MM.1S (cell line): ENCODE measurements at regions not wholly inside any gene's neighbourhood (a gene's known extent, or its start where the extent isn't known, plus 50 kb on each side); places are given as distances from the start of the nearest gene placed in this dataset.

Source experiments
- DNase-seq: peaks from one replicate; pipeline ENCODE4 v3.0.0-alpha.2; 2015
- H2AFZ ChIP-seq: fragments of 300-600 bp; sonication (generic); 2 replicates; pipeline ENCODE4 v1.6.0; 2016; ENCODE audit warnings: antibody characterized with exemption, low read length
- H3F3A ChIP-seq: fragments of 300-600 bp; sonication (generic); 2 replicates; pipeline ENCODE4 v1.6.1; 2016; ENCODE audit warnings: mild to moderate bottlenecking, antibody characterized with exemption, low read length, moderate library complexity, mixed read lengths; ENCODE audit not compliant: insufficient read depth
- H3K27ac ChIP-seq: fragments of 300-600 bp; sonication (generic); 2 replicates; pipeline ENCODE4 v1.5.1; 2016; ENCODE audit warnings: mild to moderate bottlenecking, low read length
- H3K27me3 ChIP-seq: fragments of 300-600 bp; sonication (generic); replicated peaks from 2 replicates; pipeline ENCODE4 v1.6.0; 2016; ENCODE audit warnings: low read length; ENCODE audit not compliant: insufficient read depth
- H3K36me3 ChIP-seq: fragments of 300-600 bp; sonication (generic); replicated peaks from 2 replicates; pipeline ENCODE4 v1.6.1; 2016; ENCODE audit warnings: mild to moderate bottlenecking, low read length, mixed read lengths; ENCODE audit not compliant: insufficient read depth
- H3K4me1 ChIP-seq: fragments of 300-600 bp; sonication (generic); 2 replicates; pipeline ENCODE4 v1.6.1; 2016; ENCODE audit warnings: low read length, mixed read lengths
- H3K4me2 ChIP-seq: fragments of 300-600 bp; sonication (generic); 2 replicates; pipeline ENCODE4 v1.6.0; 2016; ENCODE audit warnings: low read depth, low read length
- H3K4me3 ChIP-seq: fragments of 300-600 bp; sonication (generic); 2 replicates; pipeline ENCODE4 v1.5.1; 2016; ENCODE audit warnings: low read length, mixed read lengths
- H3K79me2 ChIP-seq: fragments of 300-600 bp; sonication (generic); 2 replicates; pipeline ENCODE4 v1.6.1; 2016; ENCODE audit warnings: mixed run types, low read length, mixed read lengths
- H3K9ac ChIP-seq: fragments of 300-600 bp; sonication (generic); 2 replicates; pipeline ENCODE4 v1.6.1; 2016; ENCODE audit warnings: low read length, mixed read lengths
- H3K9me2 ChIP-seq: fragments of 300-600 bp; sonication (generic); replicated peaks from 2 replicates; pipeline ENCODE4 v1.6.1; 2016; ENCODE audit warnings: mild to moderate bottlenecking, low read length, mixed read lengths; ENCODE audit not compliant: insufficient read depth
- H3K9me3 ChIP-seq: fragments of 300-600 bp; sonication (generic); replicated peaks from 2 replicates; pipeline ENCODE4 v1.6.1; 2016; ENCODE audit warnings: mild to moderate bottlenecking, low read length, mixed read lengths; ENCODE audit not compliant: insufficient read depth
- H4K20me1 ChIP-seq: fragments of 300-600 bp; sonication (generic); 2 replicates; pipeline ENCODE4 v1.6.1; 2016; ENCODE audit warnings: mild to moderate bottlenecking, low read length, moderate library complexity, mixed read lengths; ENCODE audit not compliant: insufficient read depth
- CTCF ChIP-seq: fragments of 300-600 bp; sonication (generic); IDR thresholded peaks from 2 replicates; pipeline ENCODE4 v1.5.1; 2016; ENCODE audit warnings: antibody characterized with exemption, low read length, mixed read lengths
- EZH2 ChIP-seq: fragments of 300-600 bp; sonication (generic); optimal IDR thresholded peaks from 2 replicates; pipeline ENCODE3; 2017; ENCODE audit warnings: low read depth, mild to moderate bottlenecking, antibody characterized with exemption, low read length, mixed read lengths
- EZH2phosphoT487 ChIP-seq: fragments of 300-600 bp; sonication (generic); IDR thresholded peaks from 2 replicates; pipeline ENCODE4 v1.6.1; 2018; ENCODE audit warnings: antibody characterized with exemption, low read length

- Histone ChIP-seq H3F3A (no peaks in the 10 kb centered on the region), H2AFZ (no peak overlapping the region), H3K27me3 (no peaks in the 10 kb centered on the region), H3K9me3 (no peaks in the 10 kb centered on the region), H3K9me2 (no peaks in the 10 kb centered on the region), H3K27ac (no peak overlapping the region), H4K20me1 (no peaks in the 10 kb centered on the region), H3K79me2 (no peaks in the 10 kb centered on the region), H3K4me2 (no peak overlapping the region), H3K4me3 (no peak overlapping the region), H3K9ac (no peak overlapping the region), H3K36me3 (no peaks in the 10 kb centered on the region), H3K4me1 (peaks cover 12% of the 10 kb centered on the region)
- TF ChIP-seq EZH2 (no peak), CTCF (no peak), EZH2phosphoT487 (no peak)
- no peak for DNase-seq
Observed at GRCh38 chr5:148912146-148912545, 85.7 kb downstream of the ADRB2 start.

- H3K9me2 ChIP-seq: no peaks in the 10 kb centered on the region
- no peak for TF ChIP-seq EZH2
- no peak for TF ChIP-seq CTCF
- TF ChIP-seq EZH2phosphoT487: no peak
- no peaks in the 10 kb centered on the region for H3K27me3 ChIP-seq
- peaks cover 12% of the 10 kb centered on the region for H3K4me1 ChIP-seq
- H2AFZ ChIP-seq: no peak overlapping the region
- no peaks in the 10 kb centered on the region for H3K79me2 ChIP-seq
- no peak overlapping the region for H3K4me2 ChIP-seq
- H4K20me1 ChIP-seq: no peaks in the 10 kb centered on the region
- DNase-seq: no peak
- H3K9me3 ChIP-seq: no peaks in the 10 kb centered on the region
- no peak overlapping the region for H3K4me3 ChIP-seq
- no peak overlapping the region for H3K27ac ChIP-seq
- H3K36me3 ChIP-seq: no peaks in the 10 kb centered on the region
- H3K9ac ChIP-seq: no peak overlapping the region
- H3F3A ChIP-seq: no peaks in the 10 kb centered on the region
Observed at GRCh38 chr5:148912714-148913398, 86.4 kb downstream of the ADRB2 start.

- TF ChIP-seq CTCF: no peak
- TF ChIP-seq EZH2phosphoT487: no peak
- TF ChIP-seq EZH2: no peak
- no peaks in the 10 kb centered on the region for H3K36me3 ChIP-seq
- no peak overlapping the region for H3K4me2 ChIP-seq
- peaks cover 12% of the 10 kb centered on the region for H3K4me1 ChIP-seq
- no peak overlapping the region for H3K4me3 ChIP-seq
- H4K20me1 ChIP-seq: no peaks in the 10 kb centered on the region
- no peak overlapping the region for H3K27ac ChIP-seq
- H3K79me2 ChIP-seq: no peaks in the 10 kb centered on the region
- H3K9me2 ChIP-seq: no peaks in the 10 kb centered on the region
- H3F3A ChIP-seq: no peaks in the 10 kb centered on the region
- H3K9me3 ChIP-seq: no peaks in the 10 kb centered on the region
- no peak for DNase-seq
- H2AFZ ChIP-seq: no peak overlapping the region
- H3K9ac ChIP-seq: no peak overlapping the region
- no peaks in the 10 kb centered on the region for H3K27me3 ChIP-seq
Observed at GRCh38 chr5:148913493-148913892, 87.1 kb downstream of the ADRB2 start.
